Skeletal muscle cell (primary cell): ENCODE measurements at regions not wholly inside any gene's neighbourhood (a gene's known extent, or its start where the extent isn't known, plus 50 kb on each side); places are given as distances from the start of the nearest gene placed in this dataset.
A peak's percentile ranks its signal among the peaks of the same experiment; 100 is the strongest.
"Not testable (repeated sequence)": the region's sequence is repeated elsewhere in the genome, so short reads cannot be mapped to it uniquely, and the experiment has no call there.

ENCODE experiments used
- DNase-seq: peaks from one replicate; pipeline ENCODE4 v3.0.0-alpha.2; 2010; ENCODE audit warnings: low read depth
- H3K4me3 ChIP-seq: 2 replicates; pipeline ENCODE4 v1.5.1; 2011; ENCODE audit warnings: low read depth, mild to moderate bottlenecking, control low read depth, low read length, moderate library complexity

GRCh38 chr20:19832875-19833274, 74.8 kb downstream of the RIN2 start:
- no peak for DNase-seq
- H3K4me3 ChIP-seq, result no peak overlapping the region

GRCh38 chr20:19833395-19833794, 75.3 kb downstream of the RIN2 start:
- DNase-seq, result no peak
- H3K4me3 ChIP-seq, result no peak overlapping the region

GRCh38 chr20:19834287-19834686, 76.2 kb downstream of the RIN2 start:
- no peak overlapping the region for H3K4me3 ChIP-seq
- no peak for DNase-seq

DNA sequence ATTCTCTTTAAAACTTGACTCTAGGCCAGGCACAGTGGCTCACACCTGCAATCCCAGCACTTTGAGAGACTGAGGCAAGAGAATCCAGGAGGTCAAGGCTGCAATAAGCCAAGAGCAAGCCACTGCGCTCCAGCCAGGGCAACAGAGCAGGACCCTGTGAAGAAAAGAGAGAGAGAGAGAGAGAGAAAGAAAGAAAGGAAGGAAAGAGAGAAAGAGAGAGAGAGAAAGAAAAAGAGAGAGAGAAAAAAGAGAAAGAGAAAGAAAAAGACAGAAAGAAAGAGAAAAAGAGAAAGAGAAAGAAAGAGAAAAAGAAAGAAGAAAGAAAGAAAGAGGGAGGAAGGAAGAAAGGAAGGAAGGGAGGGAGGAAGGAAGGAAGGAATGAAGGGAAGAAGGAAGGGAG, 76.7 kb downstream of the RIN2 start:
- DNase-seq, result no peak
- H3K4me3 ChIP-seq, result no peak overlapping the region

DNA sequence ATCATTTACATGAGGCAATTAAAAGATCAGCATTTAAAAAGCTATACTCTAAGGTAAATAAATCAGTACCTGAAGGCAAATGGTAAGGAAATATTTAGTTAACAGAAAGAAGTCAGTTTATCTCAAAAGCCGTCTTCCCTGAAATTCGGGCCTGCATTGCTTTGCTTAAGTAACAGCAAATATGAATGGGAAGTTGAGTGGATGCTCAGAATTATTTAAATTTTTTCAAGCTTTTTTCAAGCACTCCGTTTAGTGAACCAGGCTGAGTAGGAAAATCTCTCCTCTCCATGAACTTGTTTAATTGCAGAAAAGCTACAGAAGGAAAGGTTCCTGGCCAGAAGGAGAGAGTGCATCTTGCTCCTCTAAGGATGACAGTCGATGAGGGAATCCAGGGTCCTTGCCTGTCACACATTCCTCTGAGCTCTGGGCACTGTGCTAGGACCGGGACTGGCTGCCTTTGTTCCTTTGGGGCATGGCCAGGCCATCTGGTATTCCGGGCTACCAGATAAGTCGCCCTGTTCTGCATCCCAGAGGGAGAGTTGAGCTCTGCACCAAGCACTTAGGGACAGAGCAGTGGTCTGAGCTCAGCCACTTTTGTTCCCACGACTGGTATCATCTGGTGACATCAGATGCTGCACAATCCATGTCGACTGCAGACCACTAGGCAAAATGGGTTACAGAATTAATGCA, 77.6 kb downstream of the RIN2 start:
- H3K4me3 ChIP-seq, result no peak overlapping the region
- DNase-seq, result no peak

- no peak for DNase-seq
- H3K4me3 ChIP-seq, result no peak overlapping the region
These were observed 80.4 kb downstream of the RIN2 start for GRCh38 chr20:19838468-19838867.

GRCh38 chr20:19839053-19839452, 81.0 kb downstream of the RIN2 start:
- H3K4me3 ChIP-seq, result no peak overlapping the region
- no peak for DNase-seq

DNA sequence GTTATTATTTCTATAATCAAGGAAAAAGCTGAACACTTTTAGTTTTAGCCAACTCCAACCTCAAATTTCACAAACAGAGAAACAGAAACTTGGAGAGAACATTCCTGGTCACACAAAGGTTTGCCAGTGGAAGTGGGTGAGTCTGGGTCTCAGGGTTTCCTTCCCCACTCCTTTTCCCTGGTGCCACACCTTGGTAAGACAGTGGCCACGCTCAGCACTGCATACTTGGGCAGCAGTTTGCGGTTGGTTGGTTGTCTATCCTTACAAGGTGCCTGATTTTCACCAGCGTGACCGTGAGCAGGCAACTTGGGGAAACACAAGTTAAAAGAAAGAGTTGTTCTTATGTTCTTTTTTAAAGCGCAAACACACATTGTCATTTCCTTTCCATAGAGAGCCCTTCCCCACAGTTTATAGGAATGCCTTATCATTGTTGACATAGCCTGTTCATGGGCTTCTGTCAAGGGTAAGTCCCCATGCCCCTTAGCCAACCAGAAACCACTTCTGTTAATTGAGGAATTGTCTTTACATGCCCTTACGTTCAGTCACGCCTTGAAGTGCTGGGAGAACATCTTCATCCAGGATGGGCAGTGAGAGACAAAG, 82.2 kb downstream of the RIN2 start:
- H3K4me3 ChIP-seq, result no peak overlapping the region
- no peak for DNase-seq

DNA sequence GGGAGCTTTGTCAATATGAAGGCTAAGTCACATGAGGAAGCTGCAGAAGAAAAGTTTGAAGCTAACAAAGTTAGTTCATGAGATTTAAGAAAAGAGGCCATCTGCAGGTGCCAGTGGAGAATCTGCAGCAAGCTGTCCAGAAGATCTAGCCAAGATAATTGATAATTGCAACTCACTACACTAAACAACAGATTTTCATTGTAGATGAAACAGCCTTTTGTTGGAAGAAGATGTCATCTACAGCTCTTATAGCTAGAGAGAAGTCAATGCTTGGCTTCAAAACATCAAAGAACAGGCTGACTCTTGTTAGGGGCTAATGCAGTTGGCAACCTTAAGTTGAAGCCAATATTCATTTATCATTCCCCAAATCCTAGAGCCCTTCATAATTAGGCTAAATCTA, 83.7 kb downstream of the RIN2 start:
- no peak overlapping the region for H3K4me3 ChIP-seq
- no peak for DNase-seq

GRCh38 chr20:19844850-19845249, 86.8 kb downstream of the RIN2 start:
- not testable (repeated sequence) for H3K4me3 ChIP-seq, DNase-seq

- no peak overlapping the region for H3K4me3 ChIP-seq
These were observed 89.3 kb downstream of the RIN2 start for GRCh38 chr20:19847383-19847782.

GRCh38 chr20:19849341-19850197, 91.5 kb downstream of the RIN2 start:
- no peak for DNase-seq
- H3K4me3 ChIP-seq, result no peak overlapping the region

More at GRCh38 chr20:19847383-19847782, 89.3 kb downstream of the RIN2 start:
- no peak for DNase-seq

GRCh38 chr20:19850198-19850533, 92.1 kb downstream of the RIN2 start:
- no peak for DNase-seq
- H3K4me3 ChIP-seq, result no peak overlapping the region

DNA sequence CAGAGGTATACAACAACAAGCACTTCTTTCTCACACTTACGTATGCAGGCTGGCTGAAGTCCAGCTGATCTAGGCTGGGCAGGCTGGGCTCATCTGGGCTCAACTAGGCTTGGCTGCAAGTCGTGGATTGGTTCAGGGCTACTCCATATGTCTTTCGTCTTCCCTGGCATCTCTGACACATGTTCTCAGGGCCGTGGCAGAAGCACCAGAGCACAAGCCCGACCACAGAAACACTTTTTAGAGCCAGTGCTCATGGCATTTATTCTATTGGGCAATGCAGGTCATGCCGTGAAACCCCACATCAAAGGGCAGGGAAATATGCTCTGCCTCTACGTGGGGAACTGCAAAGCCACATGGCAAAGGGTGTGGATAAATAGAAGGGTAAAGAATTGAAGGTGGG, 93.8 kb downstream of the RIN2 start:
- H3K4me3 ChIP-seq, result no peak overlapping the region
- no peak for DNase-seq

GRCh38 chr20:19855416-19855815, 97.4 kb downstream of the RIN2 start:
- no peak for DNase-seq

GRCh38 chr20:19858466-19859371, 100.7 kb downstream of the RIN2 start:
- peak; percentile 37 for DNase-seq
- no peak overlapping the region for H3K4me3 ChIP-seq

More at GRCh38 chr20:19855416-19855815, 97.4 kb downstream of the RIN2 start:
- no peak overlapping the region for H3K4me3 ChIP-seq

DNA sequence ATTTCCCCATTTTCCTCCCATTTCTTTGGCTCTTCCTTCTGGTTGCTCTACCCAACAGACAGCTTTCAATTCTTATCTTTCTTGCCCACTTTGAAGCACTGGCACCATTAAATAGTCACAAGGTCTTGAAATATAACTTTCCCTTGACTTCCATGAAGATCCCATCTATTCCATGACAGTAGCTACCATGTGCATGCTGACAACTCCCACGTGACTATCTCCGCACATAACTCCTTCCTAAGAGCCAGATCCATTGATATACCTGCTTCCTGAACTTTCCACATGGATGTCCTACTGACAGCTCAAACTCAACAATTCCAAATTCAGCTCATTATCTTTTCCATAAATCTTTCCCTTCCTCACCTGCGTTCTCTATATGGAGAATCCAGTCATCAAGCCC, 101.4 kb downstream of the RIN2 start:
- no peak overlapping the region for H3K4me3 ChIP-seq
- no peak for DNase-seq

- H3K4me3 ChIP-seq, result no peak overlapping the region
- no peak for DNase-seq
These were observed 102.7 kb downstream of the RIN2 start for GRCh38 chr20:19860737-19861136.

DNA sequence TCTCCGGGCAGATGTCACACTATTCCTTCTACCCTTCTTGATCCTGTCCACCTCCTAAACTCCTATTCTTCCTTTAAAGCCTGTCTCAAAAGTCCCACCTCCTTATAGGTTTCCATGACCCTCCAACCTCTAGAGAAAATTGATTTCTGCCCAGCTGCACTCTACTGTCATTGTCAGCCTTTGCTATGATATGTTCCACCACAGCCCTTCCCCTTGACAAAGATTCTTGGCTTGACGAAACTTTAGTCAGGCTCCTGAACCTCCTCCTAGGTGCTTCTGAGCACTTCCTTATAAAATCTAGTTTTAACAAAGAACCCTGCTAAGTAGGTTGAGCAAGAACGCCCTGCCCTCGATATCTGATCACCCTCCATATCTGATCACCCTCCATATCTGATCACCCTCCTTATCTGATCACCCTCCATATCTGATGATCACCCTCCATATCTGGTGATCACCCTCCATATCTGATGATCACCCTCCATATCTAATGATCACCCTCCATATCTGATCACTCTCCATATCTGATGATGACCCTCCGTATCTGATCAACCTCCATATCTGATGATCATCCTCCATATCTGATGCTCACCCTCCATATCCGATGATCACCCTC, 103.2 kb downstream of the RIN2 start:
- H3K4me3 ChIP-seq, result no peak overlapping the region
- no peak for DNase-seq
